GM12878 (cell line): ENCODE measurements at regions not wholly inside any gene's neighbourhood (a gene's known extent, or its start where the extent isn't known, plus 50 kb on each side); places are given as distances from the start of the nearest gene placed in this dataset.

Experiments
- ATAC-seq: fragments of 200-7000 bp; cut with Tn5 transposase; 3 replicates; pipeline ENCODE4 v1.9.1; 2020; ENCODE audit warnings: mild to moderate bottlenecking, moderate library complexity
- BruUV-seq: library from RNA; stranded (reverse); fragments of 400-500 nt; replicated peaks from 2 replicates; lab custom pipeline; 2021; lab: Mats Ljungman, UMichigan
- CTCF ChIA-PET: fragments of 300-600 bp; sonication (Branson Sonifier 250); formaldehyde crosslinking; extraction: SDS; loops from one replicate; lab custom pipeline; 2021; ENCODE audit warnings: inconsistent platforms; lab: Yijun Ruan, JAX
- POLR2A ChIA-PET: fragments of 350-600 bp; formaldehyde crosslinking; extraction: SDS; loops from one replicate; lab custom pipeline; 2021; ENCODE audit warnings: inconsistent platforms; lab: Charles Lee
- RAD21 ChIA-PET: fragments of 300-600 bp; sonication (Branson Sonifier 250); formaldehyde crosslinking; loops from one replicate; lab custom pipeline; 2023; ENCODE audit warnings: antibody characterized with exemption; ENCODE audit not compliant: unreplicated experiment; lab: Charles Lee
- SMC1A ChIA-PET: fragments of 300-600 bp; sonication (Branson Sonifier 250); formaldehyde crosslinking; loops from one replicate; lab custom pipeline; 2023; ENCODE audit not compliant: unreplicated experiment, uncharacterized antibody; lab: Charles Lee
- DNase-seq: peaks from one replicate; pipeline ENCODE4 v3.0.0-alpha.2; 2011; ENCODE audit warnings: low read depth, low spot score
- FAIRE-seq: peaks from 3 replicates; lab custom pipeline; 2011; peaks lifted over from hg19 to GRCh38; lab: Jason Lieb, UNC
- H2AFZ ChIP-seq: 2 replicates; pipeline ENCODE4 v1.6.0; 2011; ENCODE audit warnings: low read depth, low read length, control low read depth; ENCODE audit not compliant: control insufficient read depth
- H3K27ac ChIP-seq: 2 replicates; pipeline ENCODE4 v1.5.1; 2011; ENCODE audit warnings: control low read depth; ENCODE audit not compliant: control insufficient read depth, insufficient read depth
- H3K27me3 ChIP-seq, 2 experiments: replicated peaks in 1 of 2; 2 replicates each; pipeline versions ENCODE4 v1.6.0 to v1.6.1; 2011; ENCODE audit warnings: low read length in 1 of 2; ENCODE audit not compliant: control insufficient read depth in 2 of 2, insufficient read depth in 2 of 2
- H3K36me3 ChIP-seq, 2 experiments: 2 replicates each; pipeline ENCODE4 v1.5.1; 2011; ENCODE audit warnings: low read length in 1 of 2; ENCODE audit not compliant: control insufficient read depth in 2 of 2, insufficient read depth in 2 of 2
- H3K4me1 ChIP-seq: 2 replicates; pipeline ENCODE4 v1.6.1; 2011; ENCODE audit warnings: mild to moderate bottlenecking, low read length, moderate library complexity, mixed read lengths; ENCODE audit not compliant: control insufficient read depth, insufficient read depth
- H3K4me2 ChIP-seq: 2 replicates; pipeline ENCODE4 v1.6.0; 2011; ENCODE audit warnings: control low read depth; ENCODE audit not compliant: control insufficient read depth, insufficient read depth
- H3K4me3 ChIP-seq: fragments of 200-600 bp; sonication (generic); 2 replicates; pipeline ENCODE4 v1.5.1; 2016
- H3K79me2 ChIP-seq: 2 replicates; pipeline ENCODE4 v1.6.0; 2011; ENCODE audit warnings: low read length; ENCODE audit not compliant: control insufficient read depth, insufficient read depth
- H3K9ac ChIP-seq: 2 replicates; pipeline ENCODE4 v1.8.0; 2011; ENCODE audit warnings: low read length, control low read depth, mixed read lengths; ENCODE audit not compliant: control insufficient read depth, insufficient read depth
- H3K9me3 ChIP-seq: replicated peaks from 3 replicates; pipeline ENCODE4 v1.5.1; 2011; ENCODE audit warnings: mild to moderate bottlenecking, low read length; ENCODE audit not compliant: control insufficient read depth, insufficient read depth
- H4K20me1 ChIP-seq: 2 replicates; pipeline ENCODE4 v1.6.0; 2011; ENCODE audit not compliant: control insufficient read depth, insufficient read depth
- ATF7 ChIP-seq: fragments of 450-650 bp; IDR thresholded peaks from 2 replicates; pipeline ENCODE4 v1.6.1; 2016; ENCODE audit warnings: low read depth, mild to moderate bottlenecking
- MTA2 ChIP-seq: fragments of 450-650 bp; IDR thresholded peaks from 2 replicates; pipeline ENCODE4 v1.6.1; 2016; ENCODE audit warnings: low read depth, mild to moderate bottlenecking, moderate library complexity
- MXI1 ChIP-seq: fragments of 150-350 bp; IDR thresholded peaks from 2 replicates; pipeline ENCODE4 v1.6.1; 2011; ENCODE audit warnings: low read depth, mild to moderate bottlenecking, inconsistent platforms, low read length, improper control_type of control experiment
- POLR2AphosphoS5 ChIP-seq: IDR thresholded peaks from 2 replicates; pipeline ENCODE4 v1.6.1; 2011; ENCODE audit warnings: mild to moderate bottlenecking, low read length, inconsistent platforms
- SIN3A ChIP-seq: IDR thresholded peaks from 2 replicates; pipeline ENCODE4 v1.6.1; 2012; ENCODE audit warnings: low read depth, low read length, improper control_type of control experiment
- SREBF2 ChIP-seq: IDR thresholded peaks from 2 replicates; pipeline ENCODE4 v1.6.1; 2012; ENCODE audit warnings: mild to moderate bottlenecking, low read length
- SRF ChIP-seq, 2 experiments: IDR thresholded peaks; 2 replicates each; pipeline ENCODE4 v1.6.1; 2011; ENCODE audit warnings: low read depth in 2 of 2, low read length in 2 of 2, mild to moderate bottlenecking in 1 of 2, moderate library complexity in 1 of 2
- TBL1XR1 ChIP-seq: IDR thresholded peaks from 2 replicates; pipeline ENCODE4 v1.6.1; 2012; ENCODE audit warnings: low read depth, low read length, improper control_type of control experiment
- USF1 ChIP-seq: IDR thresholded peaks from 2 replicates; pipeline ENCODE4 v1.6.1; 2011; ENCODE audit warnings: borderline replicate concordance, low read depth, mild to moderate bottlenecking, moderate library complexity, mixed read lengths, low read length; ENCODE audit not compliant: insufficient read depth; ENCODE audit errors: extremely low read length
- ZBTB33 ChIP-seq: fragments of 450-650 bp; IDR thresholded peaks from 2 replicates; pipeline ENCODE4 v1.6.1; 2017; ENCODE audit warnings: mild to moderate bottlenecking
- ZNF207 ChIP-seq: fragments of 450-650 bp; IDR thresholded peaks from 2 replicates; pipeline ENCODE4 v1.6.1; 2014; ENCODE audit warnings: antibody characterized with exemption, mild to moderate bottlenecking, borderline replicate concordance
- ZNF592 ChIP-seq: fragments of 450-650 bp; IDR thresholded peaks from 2 replicates; pipeline ENCODE4 v1.6.1; 2017; ENCODE audit warnings: mild to moderate bottlenecking, moderate library complexity
- WGBS: methylation state at CpG from one replicate; pipeline ENCODE4 v1.1.6; 2016; ENCODE audit warnings: low lambda C conversion rate; ENCODE audit not compliant: insufficient replicate concordance, insufficient coverage; ENCODE audit errors: missing lambda C conversion rate; 5-methylcytosine and 5-hydroxymethylcytosine counted together
- in situ Hi-C: fragments of 300-500 bp; cut with MboI; formaldehyde crosslinking; loops from 9 replicates; pipeline ENCODE4 v1.14.3; 2018; ENCODE audit warnings: mixed read lengths
- intact Hi-C: fragments of 100-400 bp; cut with micrococcal nuclease; formaldehyde crosslinking; loops from one replicate; pipeline ENCODE4 v1.14.2; 2022; ENCODE audit not compliant: unreplicated experiment

- Histone ChIP-seq H3K4me3 (no peak overlapping the region), H3K27ac (no peak overlapping the region), H2AFZ (no peak overlapping the region), H3K79me2 (no peaks in the 10 kb centered on the region), H4K20me1 (no peaks in the 10 kb centered on the region), H3K27me3 (no peaks in the 10 kb centered on the region), H3K9me3 (no peaks in the 10 kb centered on the region; the same call in 2 of the 3 replicates), H3K9ac (no peak overlapping the region), H3K4me2 (no peak overlapping the region), H3K36me3 (no peaks in the 10 kb centered on the region), H3K4me1 (no peaks in the 10 kb centered on the region)
- ChIA-PET SMC1A (no interaction called here), RAD21 (no interaction called here), CTCF (no interaction called here), POLR2A (no interaction called here)
- WGBS: 11% methylated on average over 3 of the region's 3 CpGs
- ATAC-seq: no peak
- no peak for DNase-seq
- intact Hi-C loops: no loop called here
- TF ChIP-seq ZNF207: no peak
- TF ChIP-seq ATF7: no peak
- TF ChIP-seq USF1: no peak
- in situ Hi-C loops: no loop called here
- no peak for FAIRE-seq
- no TSS peak for BruUV-seq
Measured at GRCh38 chr5:6861036-6861435, 147.8 kb downstream of the TENT4A start.

GRCh38 chr5:6861667-6862066, 148.4 kb downstream of the TENT4A start:
- no peak for DNase-seq
- no peak for FAIRE-seq
- Histone ChIP-seq H3K27ac (no peak overlapping the region), H3K27me3 (no peaks in the 10 kb centered on the region), H3K4me3 (no peak overlapping the region), H3K4me1 (no peaks in the 10 kb centered on the region), H3K9me3 (no peaks in the 10 kb centered on the region; the same call in 2 of the 3 replicates), H3K4me2 (no peak overlapping the region), H4K20me1 (no peaks in the 10 kb centered on the region), H2AFZ (no peak overlapping the region), H3K79me2 (no peaks in the 10 kb centered on the region), H3K9ac (no peak overlapping the region), H3K36me3 (no peaks in the 10 kb centered on the region)
- ChIA-PET CTCF (no interaction called here), POLR2A (no interaction called here), RAD21 (no interaction called here), SMC1A (no interaction called here)
- 32% methylated on average over 3 of the region's 3 CpGs for WGBS
- no TSS peak for BruUV-seq
- in situ Hi-C loops: no loop called here
- ATAC-seq: no peak
- TF ChIP-seq MTA2 (no peak), MXI1 (no peak), SIN3A (no peak), TBL1XR1 (no peak), ZBTB33 (no peak), ZNF592 (no peak), POLR2AphosphoS5 (no peak), SREBF2 (no peak), SRF (IDR thresholded peaks at IDR 0.05; ENCODE audit: low read depth in 2 of 2, low read length in 2 of 2) (no peak)
- intact Hi-C loops: no loop called here
